HCT116 (cell line): ENCODE measurements at regions not wholly inside any gene's neighbourhood (a gene's known extent, or its start where the extent isn't known, plus 50 kb on each side); places are given as distances from the start of the nearest gene placed in this dataset.

Experiments
- ATAC-seq: fragments of 200-7000 bp; cut with Tn5 transposase; 2 replicates; pipeline ENCODE4 v1.9.1; 2020; ENCODE audit warnings: mild to moderate bottlenecking, moderate library complexity
- BruUV-seq: library from RNA; stranded (reverse); fragments of 400-500 nt; replicated peaks from 2 replicates; lab custom pipeline; 2021; lab: Mats Ljungman, UMichigan
- CTCF ChIA-PET: fragments of 300-600 bp; sonication (Branson Sonifier 250); formaldehyde crosslinking; loops from one replicate; lab custom pipeline; 2021; ENCODE audit warnings: antibody characterized with exemption; lab: Charles Lee
- POLR2A ChIA-PET: fragments of 300-600, 350-600 bp; sonication (Branson Sonifier 250); formaldehyde crosslinking; loops from one replicate; lab custom pipeline; 2021; ENCODE audit warnings: antibody characterized with exemption; lab: Charles Lee
- RAD21 ChIA-PET, 2 experiments: fragments of 300-600 bp; sonication (Branson Sonifier 250); formaldehyde crosslinking; loops; one replicate each; lab custom pipeline; 2023; ENCODE audit warnings: low total read pairs in 2 of 2; ENCODE audit not compliant: uncharacterized antibody in 2 of 2, unreplicated experiment in 2 of 2, low non-redundant PET in 1 of 2; lab: Charles Lee
- DNase-seq: peaks from one replicate; pipeline ENCODE4 v3.0.0-alpha.2; 2010; ENCODE audit warnings: low read depth, low spot score
- H2AFZ ChIP-seq: fragments of 200-600 bp; shearing (Covaris generic), sonication (generic); 2 replicates; pipeline ENCODE4 v1.6.1; 2017; ENCODE audit warnings: low read depth, mixed run types, mixed read lengths, antibody characterized with exemption, low read length; ENCODE audit not compliant: poor library complexity, severe bottlenecking
- H3K27ac ChIP-seq: 2 replicates; pipeline ENCODE4 v1.5.1; 2012; ENCODE audit warnings: low read depth, low read length
- H3K27me3 ChIP-seq: fragments of 200-600 bp; sonication (generic); 2 replicates; pipeline ENCODE4 v1.6.1; 2016; ENCODE audit warnings: mixed run types, low read length, mixed read lengths; ENCODE audit not compliant: insufficient read depth
- H3K36me3 ChIP-seq, 2 experiments: fragments of 200-500 bp in 1 of 2; fragments of 200-600 bp in 1 of 2; sonication (Bioruptor generic) in 1 of 2; sonication (generic) in 1 of 2; 2 replicates each; pipeline versions ENCODE4 v1.5.1 to v1.6.1; 2014 to 2016; ENCODE audit warnings: low read length in 2 of 2, inconsistent platforms in 1 of 2, mixed read lengths in 1 of 2, mixed run types in 1 of 2; ENCODE audit not compliant: insufficient read depth in 2 of 2, control insufficient read depth in 1 of 2
- H3K4me1 ChIP-seq, 2 experiments: fragments of 200-600 bp in 1 of 2; sonication (generic) in 1 of 2; 2 replicates each; pipeline versions ENCODE4 v1.5.1 to v1.6.1; 2012 to 2017; ENCODE audit warnings: low read length in 2 of 2, inconsistent platforms in 1 of 2, mild to moderate bottlenecking in 1 of 2, mixed read lengths in 1 of 2, mixed run types in 1 of 2, moderate library complexity in 1 of 2; ENCODE audit not compliant: insufficient read depth in 2 of 2, control insufficient read depth in 1 of 2
- H3K4me2 ChIP-seq: fragments of 200-600 bp; sonication (generic); 2 replicates; pipeline ENCODE4 v1.6.1; 2017; ENCODE audit warnings: mixed run types, low read length, mixed read lengths
- H3K4me3 ChIP-seq, 2 experiments: fragments of 200-600 bp in 1 of 2; sonication (generic) in 1 of 2; replicated peaks in 1 of 2; 2 replicates each; pipeline ENCODE4 v1.5.1; 2011 to 2016; ENCODE audit warnings: low read length in 2 of 2, control low read depth in 1 of 2, low read depth in 1 of 2, mild to moderate bottlenecking in 1 of 2, mixed read lengths in 1 of 2, mixed run types in 1 of 2
- H3K79me2 ChIP-seq: fragments of 200-600 bp; sonication (generic); 2 replicates; pipeline ENCODE4 v1.6.1; 2017; ENCODE audit warnings: mild to moderate bottlenecking, mixed run types, low read length, moderate library complexity, mixed read lengths; ENCODE audit not compliant: insufficient read depth
- H3K9ac ChIP-seq: fragments of 200-600 bp; sonication (generic); 2 replicates; pipeline ENCODE4 v1.6.1; 2016; ENCODE audit warnings: low read length, mixed read lengths
- H3K9me2 ChIP-seq: fragments of 200-600 bp; sonication (generic), shearing (Covaris generic); 2 replicates; pipeline ENCODE4 v1.6.1; 2017; ENCODE audit warnings: mixed run types, mild to moderate bottlenecking, moderate library complexity; ENCODE audit not compliant: insufficient read depth
- H3K9me3 ChIP-seq, 2 experiments: fragments of 200-500 bp in 1 of 2; fragments of 200-600 bp in 1 of 2; sonication (Bioruptor generic) in 1 of 2; sonication (generic) in 1 of 2; 2 replicates each; pipeline ENCODE4 v1.6.1; 2014 to 2017; ENCODE audit warnings: low read length in 2 of 2, mixed read lengths in 2 of 2, inconsistent platforms in 1 of 2, low read depth in 1 of 2, mild to moderate bottlenecking in 1 of 2, mixed run types in 1 of 2, moderate library complexity in 1 of 2; ENCODE audit not compliant: control insufficient read depth in 1 of 2, insufficient read depth in 1 of 2
- H4K20me1 ChIP-seq: fragments of 200-600 bp; sonication (generic), shearing (Covaris generic); 2 replicates; pipeline ENCODE4 v1.6.1; 2017; ENCODE audit warnings: mixed run types, mild to moderate bottlenecking, moderate library complexity; ENCODE audit not compliant: insufficient read depth
- ATF3 ChIP-seq: IDR thresholded peaks from 2 replicates; pipeline ENCODE4 v1.6.1; 2012
- CBX3 ChIP-seq: IDR thresholded peaks from 2 replicates; pipeline ENCODE4 v1.6.1; 2012; ENCODE audit warnings: low read depth
- CEBPB ChIP-seq: IDR thresholded peaks from 2 replicates; pipeline ENCODE4 v1.6.1; 2012; ENCODE audit warnings: low read depth
- CTCF ChIP-seq, 3 experiments: fragments of 200-600 bp in 1 of 3; sonication (generic) in 1 of 3; IDR thresholded peaks in 2 of 3; conservative IDR thresholded peaks in 1 of 3; 2 replicates each; pipeline ENCODE4 v1.5.1; 2012 to 2017; ENCODE audit warnings: low read depth in 2 of 3, low read length in 2 of 3, antibody characterized with exemption in 1 of 3, borderline replicate concordance in 1 of 3, control low read depth in 1 of 3, mild to moderate bottlenecking in 1 of 3, mixed read lengths in 1 of 3, mixed run types in 1 of 3, moderate library complexity in 1 of 3; ENCODE audit not compliant: insufficient read depth in 1 of 3
- EGR1 ChIP-seq: IDR thresholded peaks from 2 replicates; pipeline ENCODE4 v1.6.1; 2012; ENCODE audit warnings: low read depth
- ELF1 ChIP-seq: IDR thresholded peaks from 2 replicates; pipeline ENCODE4 v1.6.1; 2012; ENCODE audit warnings: low read depth, borderline replicate concordance
- EZH2 ChIP-seq: fragments of 200-600 bp; sonication (generic); IDR thresholded peaks from 2 replicates; pipeline ENCODE4 v1.6.1; 2017; ENCODE audit warnings: antibody characterized with exemption, mixed run types
- EZH2phosphoT487 ChIP-seq: fragments of 200-600 bp; IDR thresholded peaks from 2 replicates; pipeline ENCODE4 v1.6.1; 2018; ENCODE audit warnings: antibody characterized with exemption, borderline replicate concordance
- FOSL1 ChIP-seq: IDR thresholded peaks from 2 replicates; pipeline ENCODE4 v1.6.1; 2012; ENCODE audit warnings: low read depth
- JUND ChIP-seq: IDR thresholded peaks from 2 replicates; pipeline ENCODE4 v1.6.1; 2012
- MAX ChIP-seq: IDR thresholded peaks from 2 replicates; pipeline ENCODE4 v1.6.1; 2012
- POLR2AphosphoS5 ChIP-seq: IDR thresholded peaks from 2 replicates; pipeline ENCODE4 v1.6.1; 2011; ENCODE audit warnings: mild to moderate bottlenecking, low read depth, low read length, moderate library complexity
- RAD21 ChIP-seq: IDR thresholded peaks from 2 replicates; pipeline ENCODE4 v1.6.1; 2012; ENCODE audit warnings: low read depth, mild to moderate bottlenecking
- REST ChIP-seq: IDR thresholded peaks from 2 replicates; pipeline ENCODE4 v1.6.1; 2012; ENCODE audit warnings: low read depth
- SP1 ChIP-seq: IDR thresholded peaks from 2 replicates; pipeline ENCODE4 v1.6.1; 2012; ENCODE audit warnings: low read depth
- SRF ChIP-seq: IDR thresholded peaks from 2 replicates; pipeline ENCODE4 v1.6.1; 2012; ENCODE audit warnings: low read depth
- TCF7L2 ChIP-seq: IDR thresholded peaks from 2 replicates; pipeline ENCODE4 v1.7.0; 2011; ENCODE audit warnings: borderline replicate concordance, inconsistent platforms; ENCODE audit not compliant: insufficient read depth, insufficient read length; ENCODE audit errors: extremely low read depth
- ZBTB33 ChIP-seq: IDR thresholded peaks from 2 replicates; pipeline ENCODE4 v1.6.1; 2011; ENCODE audit warnings: mild to moderate bottlenecking, low read length, moderate library complexity; ENCODE audit not compliant: insufficient replicate concordance; ENCODE audit errors: extremely low read depth
- ZFX ChIP-seq: fragments of 450-650 bp; IDR thresholded peaks from 2 replicates; pipeline ENCODE4 v1.6.1; 2017
- ZNF274 ChIP-seq: fragments of 200-500 bp; sonication (Bioruptor generic); IDR thresholded peaks from 2 replicates; pipeline ENCODE4 v1.6.1; 2014; ENCODE audit warnings: mild to moderate bottlenecking, low read depth, low read length, inconsistent platforms
- intact Hi-C: fragments of 100-400 bp; cut with micrococcal nuclease; formaldehyde crosslinking; loops from 2 replicates; pipeline ENCODE4 v1.10.0; 2022

GRCh38 chr14:42460673-42461072, 854.0 kb downstream of the LRFN5 start:
- CTCF ChIA-PET, result no interaction called here

More at GRCh38 chr14:42460673-42461072, 854.0 kb downstream of the LRFN5 start:
- Histone ChIP-seq H3K9me2 (no peaks in the 10 kb centered on the region), H3K9ac (no peak overlapping the region), H3K79me2 (no peaks in the 10 kb centered on the region), H3K27ac (no peak overlapping the region), H3K4me1 (no peaks in the 10 kb centered on the region), H3K36me3 (no peaks in the 10 kb centered on the region), H2AFZ (no peak overlapping the region), H3K4me2 (no peak overlapping the region), H3K27me3 (no peaks in the 10 kb centered on the region), H4K20me1 (no peaks in the 10 kb centered on the region), H3K9me3 (no peaks in the 10 kb centered on the region; a peak in 1 of 4 replicates), H3K4me3 (no peak overlapping the region)
- ATAC-seq, result no peak
- TF ChIP-seq EZH2 (no peak), EGR1 (no peak), REST (no peak), FOSL1 (no peak), CTCF (IDR thresholded peaks at IDR 0.05 in 2 of 3, conservative IDR thresholded peaks at IDR 0.05 in 1 of 3; ENCODE audit: borderline replicate concordance in 1 of 3, insufficient read depth in 1 of 3, low read depth in 2 of 3, low read length in 2 of 3) (no peak), ZFX (no peak), CEBPB (no peak), SRF (no peak), ELF1 (no peak), JUND (no peak), EZH2phosphoT487 (no peak), RAD21 (no peak), ZNF274 (no peak), TCF7L2 (no peak), ATF3 (no peak), POLR2AphosphoS5 (no peak), MAX (no peak), CBX3 (no peak), SP1 (no peak), ZBTB33 (no peak)
- no TSS peak for BruUV-seq
- intact Hi-C loops, result no loop called here
- POLR2A ChIA-PET, result no interaction called here
- DNase-seq, result no peak
- RAD21 ChIA-PET, result no interaction called here
